GM19463 (cell line): ENCODE measurements at regions not wholly inside any gene's neighbourhood (a gene's known extent, or its start where the extent isn't known, plus 50 kb on each side); places are given as distances from the start of the nearest gene placed in this dataset.
"Not testable (repeated sequence)": the region's sequence is repeated elsewhere in the genome, so short reads cannot be mapped to it uniquely, and the experiment has no call there.

Experiments
- ATAC-seq: cut with Tn5 transposase; IDR thresholded peaks from one replicate; pipeline ENCODE4 v1.9.1; 2021; ENCODE audit warnings: mild to moderate bottlenecking, moderate library complexity; ENCODE audit not compliant: unreplicated experiment

- ATAC-seq, result no peak
These were observed 82.8 kb upstream of the C7orf33 start for GRCh38 chr7:148507787-148508186.

GRCh38 chr7:148514236-148514635 is 76.3 kb upstream of the C7orf33 start:
- ATAC-seq, result no peak

DNA sequence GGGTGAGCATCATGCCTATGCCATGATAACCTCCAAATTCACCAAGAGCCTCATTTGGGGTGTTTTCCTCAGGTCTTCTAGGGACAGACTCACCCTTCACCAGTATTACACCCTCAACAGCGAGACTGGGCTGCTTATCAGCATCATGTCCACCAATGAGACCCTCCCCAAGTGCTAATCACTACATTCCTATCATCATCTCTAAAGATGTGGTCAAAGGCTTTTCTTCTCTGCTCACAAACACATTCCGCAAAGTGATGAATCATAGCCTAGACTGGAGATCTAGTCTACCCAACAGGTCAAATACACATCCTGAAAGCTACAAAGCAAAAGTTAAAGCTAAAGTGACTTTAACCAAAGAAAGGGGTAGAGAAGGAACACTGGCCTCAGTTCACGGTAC is 75.3 kb upstream of the C7orf33 start:
- no peak for ATAC-seq

GRCh38 chr7:148515728-148516695 is 74.6 kb upstream of the C7orf33 start:
- no peak for ATAC-seq

DNA sequence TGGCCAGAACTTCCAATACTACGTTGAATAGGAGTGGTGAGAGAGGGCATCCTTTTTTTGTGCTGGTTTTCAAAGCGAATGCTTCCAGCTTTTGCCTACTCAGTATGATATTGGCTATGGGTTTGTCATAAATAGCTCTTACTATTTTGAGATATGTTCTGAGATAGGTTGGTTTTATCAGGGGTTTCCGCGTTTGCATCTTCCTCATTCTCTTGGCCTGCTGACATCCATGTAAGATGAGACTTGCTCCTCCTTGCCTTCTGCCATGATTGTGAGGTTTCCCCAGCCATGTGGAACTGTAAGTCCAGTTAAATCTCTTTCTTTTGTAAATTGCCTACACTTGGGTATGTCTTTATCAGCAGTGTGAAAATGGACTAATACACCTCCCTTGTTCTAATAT is 71.2 kb upstream of the C7orf33 start:
- not testable (repeated sequence) for ATAC-seq

DNA sequence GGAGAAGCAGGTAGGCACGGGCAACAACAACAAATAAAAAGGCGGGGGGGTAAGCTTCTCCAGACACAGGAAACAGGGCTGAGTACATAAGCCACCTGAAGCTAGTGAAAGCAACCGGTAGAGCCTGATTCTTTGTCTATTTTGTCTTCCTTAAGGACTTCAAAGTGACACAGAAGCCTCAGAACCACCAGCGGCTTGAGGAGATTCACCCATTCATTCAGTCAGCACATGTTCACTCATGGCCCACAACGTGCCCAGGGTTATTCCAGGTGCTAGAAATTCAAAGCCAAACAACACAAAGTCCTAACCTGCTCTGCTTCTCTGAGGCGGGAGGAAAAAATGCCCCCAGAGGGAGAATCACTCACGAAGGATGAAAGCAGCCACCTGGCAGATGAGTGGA is 69.3 kb upstream of the C7orf33 start:
- ATAC-seq, result no peak

GRCh38 chr7:148523550-148523949 is 67.0 kb upstream of the C7orf33 start:
- ATAC-seq, result no peak

- no peak for ATAC-seq
These were observed 65.9 kb upstream of the C7orf33 start for GRCh38 chr7:148524479-148525224.

DNA sequence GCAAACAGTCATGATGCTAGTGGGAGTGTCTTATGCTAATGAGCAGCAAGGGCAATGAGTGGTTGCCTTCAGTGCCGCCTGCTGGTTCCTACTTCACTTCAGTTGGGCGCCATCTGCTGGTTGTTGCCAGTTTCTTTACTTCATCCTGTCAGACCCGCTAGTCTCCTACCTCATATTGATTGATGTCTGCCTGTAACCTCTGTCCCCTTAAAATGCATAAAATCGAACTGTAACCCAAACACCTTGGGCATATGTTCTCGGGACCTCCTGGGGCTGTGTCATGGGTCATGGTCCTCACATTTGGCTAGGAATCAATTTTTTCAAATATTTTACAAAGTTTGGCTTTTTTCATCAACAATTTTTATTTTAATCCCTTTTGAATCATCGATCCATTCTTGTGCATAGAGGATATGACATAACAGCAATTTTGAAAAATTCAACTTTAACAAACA is 62.8 kb upstream of the C7orf33 start:
- peak; percentile 99 for ATAC-seq

GRCh38 chr7:148535217-148535616 is 55.3 kb upstream of the C7orf33 start:
- ATAC-seq, result peak; percentile 71

DNA sequence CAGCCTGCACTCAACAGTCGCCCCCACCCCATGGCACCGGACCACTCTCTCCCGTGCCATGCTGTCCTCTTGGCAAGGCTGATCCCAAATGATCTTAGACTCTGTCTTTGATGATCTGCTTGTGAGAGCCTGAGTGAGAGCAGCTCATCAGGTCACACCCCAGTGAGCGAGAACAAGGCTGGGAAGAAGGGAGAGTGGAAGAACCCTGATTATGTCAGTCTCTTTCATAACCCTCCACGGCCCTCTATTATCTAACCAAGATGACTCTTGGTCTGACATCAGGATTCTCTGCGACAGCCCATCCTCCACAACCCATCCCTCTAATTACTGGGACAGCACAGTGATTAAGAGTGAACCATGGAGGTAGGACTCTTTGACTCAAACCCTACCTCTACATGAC is 53.1 kb upstream of the C7orf33 start:
- peak; percentile 62 for ATAC-seq

- ATAC-seq, result no peak
These were observed 50.4 kb upstream of the C7orf33 start for GRCh38 chr7:148540041-148540738.
